ENCODE measurements at regions not wholly inside any gene's neighbourhood (a gene's known extent, or its start where the extent isn't known, plus 50 kb on each side); places are given as distances from the start of the nearest gene placed in this dataset.

GRCh38 chr9:81787747-81788632, 98.6 kb upstream of the TLE1 start:
- no peak for TF ChIP-seq CTCF (conservative IDR thresholded peaks at IDR 0.05)
- no peak for TF ChIP-seq ZFX (IDR thresholded peaks at IDR 0.05)
